Right lung (tissue), 2 donors: ENCODE measurements at regions not wholly inside any gene's neighbourhood (a gene's known extent, or its start where the extent isn't known, plus 50 kb on each side); places are given as distances from the start of the nearest gene placed in this dataset.
"Not testable (repeated sequence)": the region's sequence is repeated elsewhere in the genome, so short reads cannot be mapped to it uniquely, and the experiment has no call there.

Experiments used
- DNase-seq, 2 donors: peaks; one replicate each; pipeline ENCODE4 v3.0.0-alpha.2; 2013

GRCh38 chr12:126258190-126258589, 1193.0 kb downstream of the AACS start:
- DNase-seq, result no peak

- no peak for DNase-seq
These were observed 1197.6 kb downstream of the AACS start for GRCh38 chr12:126262829-126263228.

- DNase-seq, result no peak
These were observed 1203.0 kb downstream of the AACS start for GRCh38 chr12:126268222-126268621.

- DNase-seq, result no peak
These were observed 1205.9 kb downstream of the AACS start for GRCh38 chr12:126271159-126271558.

GRCh38 chr12:126282691-126283090, 1217.5 kb downstream of the AACS start:
- DNase-seq, result no peak

- no peak for DNase-seq
These were observed 1221.0 kb downstream of the AACS start for GRCh38 chr12:126286203-126286602.

- DNase-seq, result no peak
These were observed 1225.2 kb downstream of the AACS start for GRCh38 chr12:126290456-126290855.

GRCh38 chr12:126291987-126292386, 1226.8 kb downstream of the AACS start:
- DNase-seq, result not testable (repeated sequence)

GRCh38 chr12:126295652-126296051, 1230.4 kb downstream of the AACS start:
- no peak for DNase-seq

GRCh38 chr12:126309278-126309677, 1244.0 kb downstream of the AACS start:
- no peak for DNase-seq

GRCh38 chr12:126312457-126312856, 1247.2 kb downstream of the AACS start:
- no peak for DNase-seq

- no peak for DNase-seq
These were observed 1251.2 kb downstream of the AACS start for GRCh38 chr12:126316411-126316810.

GRCh38 chr12:126337556-126338441, 1272.6 kb downstream of the AACS start:
- peak; percentile 58 to 73 for DNase-seq

GRCh38 chr12:126342866-126343265, 1277.6 kb downstream of the AACS start:
- no peak for DNase-seq

GRCh38 chr12:126343321-126343720, 1278.1 kb downstream of the AACS start:
- peak; percentile 24 for DNase-seq

- no peak for DNase-seq
These were observed 1280.9 kb downstream of the AACS start for GRCh38 chr12:126346087-126346486.

GRCh38 chr12:126347421-126347820, 1282.2 kb downstream of the AACS start:
- no peak for DNase-seq

GRCh38 chr12:126349383-126349782, 1284.1 kb downstream of the AACS start:
- DNase-seq, result no peak

GRCh38 chr12:126353604-126354003, 1288.4 kb downstream of the AACS start:
- no peak for DNase-seq

- DNase-seq, result no peak
These were observed 1289.4 kb downstream of the AACS start for GRCh38 chr12:126354633-126355032.

- DNase-seq, result no peak
These were observed 1290.1 kb downstream of the AACS start for GRCh38 chr12:126355346-126355745.

- no peak for DNase-seq
These were observed 1293.6 kb downstream of the AACS start for GRCh38 chr12:126358806-126359205.

- DNase-seq, result no peak
These were observed 1294.0 kb downstream of the AACS start for GRCh38 chr12:126359216-126359615.

- no peak for DNase-seq
These were observed 1296.6 kb downstream of the AACS start for GRCh38 chr12:126361804-126362203.
